Astrocyte of the cerebellum (primary cell): ENCODE measurements at regions not wholly inside any gene's neighbourhood (a gene's known extent, or its start where the extent isn't known, plus 50 kb on each side); places are given as distances from the start of the nearest gene placed in this dataset.

ENCODE experiments used
- DNase-seq: peaks from one replicate; pipeline ENCODE4 v3.0.0-alpha.2; 2011; ENCODE audit warnings: low read depth
- H3K4me3 ChIP-seq: 2 replicates; pipeline ENCODE4 v1.5.1; 2011; ENCODE audit warnings: mild to moderate bottlenecking, low read depth, low read length, moderate library complexity
- in situ Hi-C: cut with HindIII; loops from 2 replicates; pipeline ENCODE4 v1.10.0; 2017; ENCODE audit warnings: low sequenced_read_pairs
- TF ChIP-seq, protein P1 (sequence below): IDR thresholded peaks from 2 replicates; pipeline ENCODE4 v1.5.1; 2012; ENCODE audit warnings: low read length, low read depth, moderate library complexity, mild to moderate bottlenecking; ENCODE audit errors: missing control alignments

DNA sequence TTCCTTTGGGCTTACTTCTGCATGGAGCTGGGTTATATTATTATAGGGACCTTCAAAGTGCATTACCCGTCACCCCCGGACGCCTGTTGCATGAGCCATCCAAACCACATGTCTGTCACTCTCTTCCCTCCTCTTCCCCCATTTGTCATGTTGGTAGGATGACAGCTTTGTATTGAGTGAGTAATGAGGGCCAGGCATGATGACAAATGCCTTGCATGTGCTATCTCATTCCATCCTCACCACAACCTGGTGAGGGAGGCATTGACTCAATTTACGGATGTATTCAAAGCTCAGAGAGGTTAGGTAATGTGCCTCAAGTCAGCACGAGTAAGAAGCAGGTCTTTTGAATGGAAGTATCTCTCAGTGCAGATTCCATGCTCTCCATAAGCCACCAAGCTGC lies 510.5 kb upstream of the TNP1 start:
- TF ChIP-seq, protein P1, sequence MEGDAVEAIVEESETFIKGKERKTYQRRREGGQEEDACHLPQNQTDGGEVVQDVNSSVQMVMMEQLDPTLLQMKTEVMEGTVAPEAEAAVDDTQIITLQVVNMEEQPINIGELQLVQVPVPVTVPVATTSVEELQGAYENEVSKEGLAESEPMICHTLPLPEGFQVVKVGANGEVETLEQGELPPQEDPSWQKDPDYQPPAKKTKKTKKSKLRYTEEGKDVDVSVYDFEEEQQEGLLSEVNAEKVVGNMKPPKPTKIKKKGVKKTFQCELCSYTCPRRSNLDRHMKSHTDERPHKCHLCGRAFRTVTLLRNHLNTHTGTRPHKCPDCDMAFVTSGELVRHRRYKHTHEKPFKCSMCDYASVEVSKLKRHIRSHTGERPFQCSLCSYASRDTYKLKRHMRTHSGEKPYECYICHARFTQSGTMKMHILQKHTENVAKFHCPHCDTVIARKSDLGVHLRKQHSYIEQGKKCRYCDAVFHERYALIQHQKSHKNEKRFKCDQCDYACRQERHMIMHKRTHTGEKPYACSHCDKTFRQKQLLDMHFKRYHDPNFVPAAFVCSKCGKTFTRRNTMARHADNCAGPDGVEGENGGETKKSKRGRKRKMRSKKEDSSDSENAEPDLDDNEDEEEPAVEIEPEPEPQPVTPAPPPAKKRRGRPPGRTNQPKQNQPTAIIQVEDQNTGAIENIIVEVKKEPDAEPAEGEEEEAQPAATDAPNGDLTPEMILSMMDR: no peak
- in situ Hi-C loops: no loop called here
- no peak for DNase-seq
- H3K4me3 ChIP-seq: no peak overlapping the region

DNA sequence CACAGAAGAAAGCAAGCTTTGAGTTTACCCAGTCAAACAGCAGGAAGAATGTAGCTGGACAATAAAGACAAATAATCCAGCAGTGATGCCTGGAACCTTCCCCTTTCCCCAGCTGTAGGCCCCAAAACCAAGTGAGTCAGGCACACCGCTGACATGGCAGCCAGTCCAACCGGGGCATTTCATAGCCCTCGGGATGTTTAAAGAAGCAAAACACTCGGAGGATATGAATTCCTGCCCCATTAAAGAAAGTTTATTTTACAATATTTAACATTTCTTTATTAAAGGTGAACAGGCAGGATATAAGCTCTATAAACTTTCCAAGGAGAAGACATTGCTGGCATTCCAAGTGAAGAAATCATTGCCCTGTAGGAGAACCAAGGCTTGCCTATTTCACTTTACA lies 507.6 kb upstream of the TNP1 start:
- DNase-seq: no peak

DNA sequence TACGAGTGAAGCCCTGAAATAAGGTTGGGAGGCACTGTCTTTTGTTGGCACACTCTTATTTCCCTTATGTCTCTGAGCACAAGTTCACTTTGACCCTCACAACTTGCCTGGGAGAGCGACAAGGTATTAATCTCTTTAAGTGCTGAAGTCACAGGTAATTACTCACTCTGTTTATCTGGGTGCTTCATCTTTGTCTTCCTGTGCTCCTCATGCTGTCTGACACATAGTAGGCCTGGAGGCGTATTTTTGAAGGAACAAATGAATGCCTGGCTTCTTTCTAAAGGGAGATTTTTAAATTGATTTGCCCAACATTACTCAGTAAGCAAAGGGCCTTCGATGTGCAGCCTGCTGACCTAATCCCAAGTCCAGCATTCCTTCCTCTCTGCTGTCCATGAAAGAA lies 507.1 kb upstream of the TNP1 start:
- in situ Hi-C loops: no loop called here
- no peak overlapping the region for H3K4me3 ChIP-seq
- TF ChIP-seq, protein P1: no peak
- DNase-seq: no peak

More for the DNA sequence above, 507.6 kb upstream of the TNP1 start:
- TF ChIP-seq, protein P1: no peak
- in situ Hi-C loops: no loop called here
- no peak overlapping the region for H3K4me3 ChIP-seq

DNA sequence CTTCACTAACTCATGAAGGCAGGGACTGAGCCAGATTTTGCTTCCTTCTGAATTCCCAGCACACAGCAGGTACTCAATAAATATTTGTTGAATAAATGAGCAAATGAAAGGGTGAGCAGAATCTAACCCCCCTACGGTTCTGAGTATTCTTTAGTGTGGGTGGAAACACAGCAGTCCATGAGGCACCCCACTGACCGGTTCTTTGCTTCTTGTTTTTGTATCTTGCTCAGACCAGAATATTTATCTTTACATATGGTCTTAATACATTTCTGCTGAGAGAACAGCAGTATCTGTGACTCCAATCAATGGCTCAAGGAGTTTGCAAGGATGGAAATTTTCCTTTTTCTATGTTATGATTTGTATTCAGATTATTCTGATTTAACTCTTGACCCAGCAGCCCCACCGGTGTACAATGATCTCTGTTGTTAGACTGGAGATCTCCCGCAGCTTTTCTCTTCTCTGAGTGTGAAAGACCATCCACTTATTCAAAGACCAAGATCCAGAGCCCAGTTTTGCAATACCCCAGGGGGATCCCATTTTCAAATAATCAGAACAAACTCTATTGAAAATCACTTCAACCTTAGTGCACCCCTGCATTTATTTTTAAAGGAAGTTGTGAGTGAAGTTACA lies 506.5 kb upstream of the TNP1 start:
- TF ChIP-seq, protein P1: no peak
- peak; percentile 77 for DNase-seq
- in situ Hi-C loops: no loop called here
- no peak overlapping the region for H3K4me3 ChIP-seq

DNA sequence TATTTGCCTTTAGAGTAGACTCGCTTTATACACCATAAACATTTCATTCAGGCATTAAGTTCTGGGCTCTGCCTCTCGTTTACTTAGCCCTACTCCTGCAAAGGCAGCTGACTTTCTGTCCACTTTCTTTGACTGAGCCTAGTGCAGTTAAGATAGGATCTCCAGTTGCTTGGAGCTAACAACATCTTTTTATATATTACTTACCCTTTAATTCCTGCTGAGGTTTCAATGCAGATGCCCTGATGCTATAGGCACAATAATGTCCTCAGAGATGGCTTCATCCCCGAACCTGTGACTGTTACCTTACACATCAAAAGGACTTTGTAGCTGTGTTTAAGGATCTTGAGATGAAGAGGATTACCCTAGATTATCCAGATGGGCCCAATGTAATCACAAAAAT lies 505.8 kb upstream of the TNP1 start:
- TF ChIP-seq, protein P1: no peak
- DNase-seq: no peak
- in situ Hi-C loops: no loop called here
- no peak overlapping the region for H3K4me3 ChIP-seq

DNA sequence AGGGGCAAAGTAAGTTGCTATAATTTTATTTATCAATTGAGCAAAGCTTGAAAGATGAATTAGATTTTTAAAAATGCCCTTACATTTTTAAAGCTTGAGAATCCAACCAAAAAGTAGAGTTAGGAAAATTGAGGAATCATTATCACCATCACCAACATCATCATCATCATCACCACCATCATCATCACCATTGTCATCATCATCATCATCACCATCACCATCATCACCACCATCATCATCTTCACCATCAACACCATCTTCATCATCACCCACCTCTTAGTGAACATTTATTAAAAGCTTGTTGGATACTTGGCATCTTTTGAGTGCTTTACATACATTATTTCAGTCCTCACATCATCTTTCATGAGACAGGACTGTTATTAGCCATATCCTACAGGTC lies 504.4 kb upstream of the TNP1 start:
- in situ Hi-C loops: no loop called here
- H3K4me3 ChIP-seq: no peak overlapping the region
- TF ChIP-seq, protein P1: no peak
- DNase-seq: no peak
